GM21723 (cell line): ENCODE measurements at regions not wholly inside any gene's neighbourhood (a gene's known extent, or its start where the extent isn't known, plus 50 kb on each side); places are given as distances from the start of the nearest gene placed in this dataset.

Experiments
- ATAC-seq: cut with Tn5 transposase; IDR thresholded peaks from one replicate; pipeline ENCODE4 v1.9.1; 2021; ENCODE audit warnings: mild to moderate bottlenecking, moderate library complexity; ENCODE audit not compliant: unreplicated experiment

- ATAC-seq = no peak
Measured at GRCh38 chr2:65800998-65801397, 368.6 kb upstream of the SPRED2 start.

DNA sequence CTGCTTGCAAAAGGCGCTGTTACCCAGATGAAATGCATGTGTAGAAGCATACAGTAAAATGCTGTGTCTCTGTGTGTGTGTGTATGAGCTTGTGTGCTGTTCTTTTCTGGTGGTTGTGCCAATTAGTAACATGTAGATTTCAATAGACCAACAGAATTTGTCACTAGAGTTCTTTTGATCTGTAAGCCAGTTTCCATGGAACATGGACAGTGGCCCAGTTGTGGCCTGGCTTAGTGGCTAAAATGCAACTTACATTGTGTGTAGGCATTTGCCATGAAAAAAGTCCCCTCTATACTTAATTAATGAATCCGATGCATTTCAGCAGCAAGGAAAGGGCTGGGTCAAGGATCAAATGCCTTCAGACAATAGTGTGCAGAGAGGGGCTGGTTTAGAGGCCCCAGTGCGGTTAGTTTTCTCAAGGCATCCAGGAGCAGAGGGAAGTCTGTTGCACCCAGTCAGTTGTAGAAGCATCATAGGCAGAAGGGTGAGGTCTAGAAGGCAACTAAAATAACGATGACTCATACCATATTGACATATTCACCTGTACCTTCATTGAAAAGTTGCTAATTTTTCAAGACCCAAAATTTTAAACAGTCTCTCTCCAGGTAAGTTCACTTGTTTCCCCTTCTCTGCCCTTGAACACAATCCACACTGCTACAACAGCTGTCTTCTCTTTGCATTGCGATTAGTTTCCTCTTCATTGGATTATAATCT, 366.9 kb upstream of the SPRED2 start:
- no peak for ATAC-seq

DNA sequence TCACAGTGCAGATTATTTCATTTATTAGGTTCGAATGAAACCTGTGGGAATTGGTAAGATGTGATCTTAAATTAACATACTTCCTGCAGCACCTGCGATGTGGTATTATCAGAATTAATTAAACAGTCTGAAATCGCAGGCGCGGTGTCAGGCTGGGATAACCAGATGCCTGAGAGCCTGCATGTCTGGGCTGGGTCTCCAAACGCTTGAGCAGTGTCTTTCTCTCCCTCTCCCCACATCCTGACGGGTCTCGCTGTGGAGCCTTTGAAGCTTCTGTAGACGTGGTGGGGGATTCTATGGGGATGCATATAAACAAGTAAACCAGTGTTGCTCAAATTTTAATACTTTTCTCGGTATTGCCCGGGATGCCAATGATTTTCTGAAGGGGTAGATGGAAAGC, 366.2 kb upstream of the SPRED2 start:
- no peak for ATAC-seq

- ATAC-seq = no peak
Measured at GRCh38 chr2:65794994-65795393, 362.6 kb upstream of the SPRED2 start.

DNA sequence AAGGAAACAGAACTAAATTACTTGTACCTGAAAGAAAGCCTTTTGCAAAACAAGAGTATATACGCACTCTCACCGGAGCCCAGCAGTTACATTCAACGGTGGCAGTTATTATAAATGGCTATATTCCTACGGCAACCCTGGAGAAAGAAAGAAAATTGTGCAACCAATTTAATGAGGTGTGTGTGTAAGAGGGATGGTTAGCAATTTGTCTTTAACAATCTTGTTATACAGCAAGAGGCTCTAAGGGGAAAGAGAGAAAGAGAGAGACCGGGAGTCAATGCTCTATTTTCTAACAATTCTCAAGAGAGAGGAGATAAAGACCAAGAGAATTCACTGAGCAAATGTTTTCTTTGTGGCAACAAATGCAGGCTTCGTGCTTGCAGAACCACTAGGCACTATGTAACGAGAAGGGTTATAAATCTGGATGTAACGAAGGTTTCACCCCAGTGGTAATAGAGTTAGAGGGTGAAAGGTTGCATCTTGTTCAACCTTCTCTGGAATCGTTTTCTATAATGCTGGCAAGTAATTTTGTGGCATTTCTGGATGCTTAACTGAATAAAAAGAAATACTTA, 359.1 kb upstream of the SPRED2 start:
- no peak for ATAC-seq

GRCh38 chr2:65790676-65790935, 358.2 kb upstream of the SPRED2 start:
- ATAC-seq = no peak

GRCh38 chr2:65789923-65790675, 357.7 kb upstream of the SPRED2 start:
- no peak for ATAC-seq

DNA sequence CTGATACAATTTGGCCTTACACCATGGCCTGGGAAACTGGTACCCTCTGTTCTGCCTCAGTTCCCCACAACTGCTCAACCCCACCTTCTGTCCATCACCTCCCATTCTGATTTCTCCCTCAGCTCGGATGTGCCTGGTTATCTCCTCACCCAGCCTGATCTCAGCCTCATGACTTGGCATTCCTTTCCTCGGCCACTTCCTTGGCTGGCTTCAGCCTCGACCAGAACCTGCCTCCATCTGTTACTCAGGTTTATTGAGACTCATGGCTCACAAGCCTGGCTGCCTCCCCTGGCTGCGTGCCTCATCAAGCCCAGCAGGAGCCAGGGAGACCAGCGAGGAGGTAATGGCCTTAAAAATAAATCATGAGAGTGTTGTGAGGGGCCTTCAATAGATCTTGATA, 356.2 kb upstream of the SPRED2 start:
- ATAC-seq = no peak

GRCh38 chr2:65786765-65787164, 354.4 kb upstream of the SPRED2 start:
- no peak for ATAC-seq

DNA sequence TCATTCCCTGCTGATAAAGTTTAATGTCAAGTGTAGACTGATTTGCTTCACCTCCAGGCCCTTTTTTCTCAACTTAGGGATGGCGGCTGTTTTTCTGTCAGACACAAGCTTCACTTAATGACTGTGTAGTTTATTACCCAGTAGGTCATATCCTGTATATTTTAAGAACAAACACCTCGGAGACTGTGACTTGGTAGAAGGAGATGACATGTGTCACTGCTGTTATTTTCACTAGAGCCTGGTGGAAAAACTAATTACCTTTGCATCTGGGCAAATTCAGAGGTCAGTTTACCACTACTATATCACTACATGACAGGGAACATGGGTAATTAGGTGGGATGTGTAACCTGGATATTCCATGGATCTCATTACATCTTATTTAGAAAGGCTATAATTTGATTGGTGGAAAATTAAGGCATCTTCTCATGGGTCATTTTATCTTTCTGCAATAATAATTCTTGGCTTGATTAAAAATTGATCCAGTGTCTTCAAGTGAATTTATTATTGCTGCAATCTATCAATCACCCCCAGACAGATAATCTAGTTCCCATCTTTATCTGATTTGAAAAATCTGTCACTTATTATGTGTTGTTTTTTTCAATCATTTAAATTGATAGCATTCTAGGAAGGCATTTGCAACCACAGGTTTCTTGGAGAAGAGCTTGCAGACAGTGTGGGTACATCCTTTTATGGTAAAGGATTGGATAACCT, 353.8 kb upstream of the SPRED2 start:
- ATAC-seq = no peak

DNA sequence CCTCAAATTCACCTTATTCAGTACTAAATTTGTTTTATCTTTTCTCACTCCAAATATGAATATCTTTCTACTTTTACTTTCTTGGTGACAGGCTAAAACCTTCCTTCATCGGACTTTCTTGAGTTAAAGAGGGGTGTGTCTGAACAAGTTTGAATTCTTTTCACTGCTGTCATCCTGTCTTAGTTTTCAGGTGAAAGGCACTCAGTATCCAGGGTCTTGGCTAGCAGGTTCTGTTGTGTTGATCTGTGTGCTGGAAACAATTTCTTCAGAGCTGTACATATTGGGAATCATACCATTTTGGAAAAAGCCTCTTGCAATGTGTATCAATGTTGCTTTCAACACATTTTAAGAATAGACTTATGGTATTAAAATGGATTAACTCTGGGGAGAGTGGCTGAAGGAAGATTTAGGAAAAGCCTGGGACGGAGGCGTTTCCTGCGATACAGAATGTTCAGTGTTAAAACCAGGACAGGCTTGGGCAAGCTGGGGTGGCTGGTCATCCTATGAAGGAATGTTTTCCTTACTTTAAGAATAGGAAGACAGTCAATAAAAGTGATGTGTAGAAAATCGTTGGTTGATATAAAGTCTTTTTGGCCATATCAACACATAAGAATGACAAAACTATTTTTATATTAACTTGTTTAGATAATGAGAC, 350.7 kb upstream of the SPRED2 start:
- no peak for ATAC-seq

GRCh38 chr2:65782186-65782585, 349.8 kb upstream of the SPRED2 start:
- ATAC-seq = no peak

DNA sequence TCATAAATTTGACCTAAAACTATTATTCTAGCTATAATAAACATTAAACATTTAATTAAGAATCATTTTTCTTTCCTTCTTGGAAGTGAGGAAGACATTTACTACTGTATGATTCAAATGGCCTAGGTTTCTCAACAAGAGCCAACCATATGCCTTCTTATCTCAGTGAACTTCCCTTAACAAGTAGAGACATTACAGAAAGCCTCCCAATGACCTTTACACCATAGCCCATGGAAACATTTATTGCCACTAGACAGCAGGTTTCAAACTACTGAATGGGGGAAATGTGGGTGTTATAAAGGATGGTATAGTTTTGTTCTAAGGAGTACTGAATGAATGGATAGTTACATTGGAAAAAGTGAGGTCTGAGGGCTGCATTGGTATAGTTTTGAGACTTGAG, 349.4 kb upstream of the SPRED2 start:
- no peak for ATAC-seq

- ATAC-seq = no peak
Measured at GRCh38 chr2:65779021-65779420, 346.6 kb upstream of the SPRED2 start.

GRCh38 chr2:65778137-65778536, 345.7 kb upstream of the SPRED2 start:
- no peak for ATAC-seq

DNA sequence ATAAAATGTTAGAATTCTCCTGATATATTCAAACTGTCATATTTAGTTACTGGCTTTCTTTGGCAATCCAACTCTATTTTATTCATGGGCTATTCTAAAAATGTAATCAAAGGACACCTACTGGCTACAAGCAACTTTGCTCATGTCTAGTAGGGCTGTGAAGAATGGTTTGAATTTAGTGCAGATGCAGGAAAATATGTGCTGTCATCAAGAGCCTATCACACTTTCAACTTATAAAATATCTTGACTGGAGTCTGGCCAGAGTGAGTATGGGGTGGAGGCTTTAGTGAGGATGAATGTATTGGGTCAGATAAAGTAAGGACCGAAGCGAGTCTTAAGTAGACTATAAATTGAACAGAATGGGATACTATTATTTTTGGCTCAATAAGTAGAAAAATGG, 343.4 kb upstream of the SPRED2 start:
- no peak for ATAC-seq

GRCh38 chr2:65767946-65768345, 335.5 kb upstream of the SPRED2 start:
- no peak for ATAC-seq

DNA sequence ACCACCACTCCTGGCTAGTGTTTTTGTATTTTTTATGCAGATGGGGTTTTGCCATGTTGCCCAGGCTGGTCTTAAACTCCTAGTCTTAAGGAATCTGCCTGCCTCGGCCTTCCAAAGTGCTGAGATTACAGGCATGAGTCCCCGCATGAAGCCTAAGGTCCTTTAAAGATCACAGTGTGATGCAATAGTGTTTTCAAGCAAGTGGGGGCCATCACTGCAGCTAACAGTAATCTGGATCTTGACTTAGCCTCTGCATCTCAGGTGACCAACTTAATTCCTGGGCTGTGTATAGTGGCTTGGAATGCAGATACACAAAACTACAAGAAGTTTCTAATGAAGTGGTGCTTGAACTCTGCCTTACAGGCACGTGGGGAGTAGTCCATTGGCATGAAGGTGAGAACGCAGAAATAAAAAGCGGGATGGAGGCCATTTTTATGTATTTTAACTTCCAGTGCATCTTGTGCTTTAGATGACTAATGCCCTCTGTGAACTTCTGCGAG, 334.4 kb upstream of the SPRED2 start:
- ATAC-seq = no peak

DNA sequence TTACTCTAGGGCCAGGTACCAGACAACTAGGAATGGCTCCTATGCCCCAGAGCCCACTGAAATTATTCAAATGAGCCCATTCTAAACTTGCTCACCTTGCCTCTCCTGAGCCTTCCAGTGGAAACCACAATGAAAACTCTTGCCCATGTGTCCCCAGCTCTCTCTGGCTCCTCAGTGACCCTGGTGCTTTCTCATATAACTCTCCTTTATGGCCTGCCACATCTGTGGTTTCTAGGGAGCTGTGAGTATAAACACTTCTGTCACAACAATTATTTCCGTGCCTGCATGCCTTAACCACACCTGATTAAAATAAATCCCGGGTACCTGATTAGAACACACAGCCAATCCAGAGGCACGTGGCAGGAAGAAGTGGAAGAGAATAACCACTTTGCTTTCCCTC, 333.0 kb upstream of the SPRED2 start:
- ATAC-seq = no peak

GRCh38 chr2:65762068-65762467, 329.7 kb upstream of the SPRED2 start:
- ATAC-seq = no peak

GRCh38 chr2:65754219-65754618, 321.8 kb upstream of the SPRED2 start:
- ATAC-seq = no peak
